Endothelial cell (in vitro differentiated cells): ENCODE measurements at regions not wholly inside any gene's neighbourhood (a gene's known extent, or its start where the extent isn't known, plus 50 kb on each side); places are given as distances from the start of the nearest gene placed in this dataset.

Source experiments
- DNase-seq: peaks from one replicate; pipeline ENCODE4 v3.0.0; 2021; ENCODE audit warnings: low spot score
- H3K27ac Mint-ChIP-seq: one replicate; pipeline ENCODE4 v1.8.0; 2021; ENCODE audit warnings: mixed read lengths, inconsistent platforms; ENCODE audit not compliant: unreplicated experiment
- H3K27me3 Mint-ChIP-seq: one replicate; pipeline ENCODE4 v1.8.0; 2021; ENCODE audit warnings: mild to moderate bottlenecking, moderate library complexity, mixed read lengths, inconsistent platforms; ENCODE audit not compliant: unreplicated experiment
- H3K36me3 Mint-ChIP-seq: one replicate; pipeline ENCODE4 v1.8.0; 2021; ENCODE audit warnings: mild to moderate bottlenecking, low read depth, mixed read lengths, inconsistent platforms; ENCODE audit not compliant: unreplicated experiment
- H3K4me1 Mint-ChIP-seq: one replicate; pipeline ENCODE4 v1.8.0; 2021; ENCODE audit warnings: mild to moderate bottlenecking, mixed read lengths, inconsistent platforms; ENCODE audit not compliant: unreplicated experiment
- H3K4me3 Mint-ChIP-seq: one replicate; pipeline ENCODE4 v1.8.0; 2021; ENCODE audit warnings: mild to moderate bottlenecking, mixed read lengths, inconsistent platforms; ENCODE audit not compliant: unreplicated experiment
- H3K9me3 Mint-ChIP-seq: one replicate; pipeline ENCODE4 v1.8.0; 2021; ENCODE audit warnings: mixed read lengths, inconsistent platforms; ENCODE audit not compliant: unreplicated experiment
- TF ChIP-seq, protein P1 (sequence below): fragments of 200-600 bp; sonication (generic); IDR thresholded peaks from one replicate; pipeline ENCODE4 v1.5.0; 2021; ENCODE audit warnings: antibody characterized with exemption; ENCODE audit not compliant: unreplicated experiment

DNA sequence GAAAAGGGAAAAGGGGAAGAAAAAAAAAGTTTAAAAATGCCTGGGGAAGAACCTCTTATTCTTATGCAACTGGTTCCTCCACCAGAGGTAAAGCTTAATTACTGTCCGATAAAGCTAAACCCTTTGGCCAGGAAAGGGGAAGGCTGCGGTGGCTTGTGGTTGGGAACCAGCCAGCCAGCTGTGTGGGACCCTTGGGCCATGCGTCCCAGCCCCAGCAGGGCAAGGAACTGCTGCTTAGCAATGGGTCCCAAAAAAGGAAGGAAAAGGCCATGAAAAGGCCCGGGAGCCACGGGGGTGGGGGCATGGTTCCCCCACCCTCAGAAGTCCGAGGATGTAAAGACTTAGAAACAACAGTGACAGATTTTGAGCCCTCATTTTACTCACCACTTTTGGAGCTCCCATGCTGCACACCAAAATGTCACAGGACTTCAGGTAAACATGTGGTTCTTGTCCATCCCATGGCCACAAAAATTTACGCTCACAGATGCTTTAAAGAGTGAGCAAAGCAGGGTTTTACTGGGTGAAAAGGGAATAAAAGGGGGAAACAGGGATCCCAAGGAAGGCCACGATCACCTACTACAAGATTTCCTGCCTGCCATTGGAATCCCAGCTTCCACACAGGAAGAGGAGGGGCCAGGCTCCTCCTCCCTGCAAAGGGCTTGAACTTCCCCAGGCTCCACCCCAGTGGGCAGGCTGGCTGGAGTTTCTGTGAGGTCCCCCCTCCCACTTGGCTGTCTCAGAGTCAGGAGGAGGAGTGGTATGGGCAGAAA is 1234.7 kb upstream of the GJE1 start:
- DNase-seq, result no peak
- H3K36me3 Mint-ChIP-seq, result no peaks in the 10 kb centered on the region
- H3K4me1 Mint-ChIP-seq, result no peaks in the 10 kb centered on the region

DNA sequence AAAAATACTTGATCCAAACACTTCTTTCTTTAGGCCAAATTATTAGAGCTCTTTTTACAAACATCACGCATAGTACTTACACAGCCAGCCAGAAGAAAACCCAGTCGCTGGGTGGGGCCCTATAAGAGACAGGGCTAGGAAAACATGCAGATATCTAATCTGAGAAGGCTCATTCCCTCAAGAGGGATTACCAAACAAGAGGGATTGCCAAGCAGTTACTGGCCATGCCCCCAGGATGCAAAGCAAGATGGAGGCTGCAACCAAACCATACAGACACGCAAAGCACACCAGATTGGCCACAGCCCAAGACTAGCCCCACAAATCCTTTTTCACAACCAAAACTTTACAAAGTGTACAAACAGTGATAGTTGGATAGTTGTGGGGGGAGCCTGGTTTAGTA is 1235.4 kb upstream of the GJE1 start:
- H3K4me3 Mint-ChIP-seq, result no peak overlapping the region
- H3K9me3 Mint-ChIP-seq, result peaks cover 9% of the 10 kb centered on the region
- TF ChIP-seq, protein P1, sequence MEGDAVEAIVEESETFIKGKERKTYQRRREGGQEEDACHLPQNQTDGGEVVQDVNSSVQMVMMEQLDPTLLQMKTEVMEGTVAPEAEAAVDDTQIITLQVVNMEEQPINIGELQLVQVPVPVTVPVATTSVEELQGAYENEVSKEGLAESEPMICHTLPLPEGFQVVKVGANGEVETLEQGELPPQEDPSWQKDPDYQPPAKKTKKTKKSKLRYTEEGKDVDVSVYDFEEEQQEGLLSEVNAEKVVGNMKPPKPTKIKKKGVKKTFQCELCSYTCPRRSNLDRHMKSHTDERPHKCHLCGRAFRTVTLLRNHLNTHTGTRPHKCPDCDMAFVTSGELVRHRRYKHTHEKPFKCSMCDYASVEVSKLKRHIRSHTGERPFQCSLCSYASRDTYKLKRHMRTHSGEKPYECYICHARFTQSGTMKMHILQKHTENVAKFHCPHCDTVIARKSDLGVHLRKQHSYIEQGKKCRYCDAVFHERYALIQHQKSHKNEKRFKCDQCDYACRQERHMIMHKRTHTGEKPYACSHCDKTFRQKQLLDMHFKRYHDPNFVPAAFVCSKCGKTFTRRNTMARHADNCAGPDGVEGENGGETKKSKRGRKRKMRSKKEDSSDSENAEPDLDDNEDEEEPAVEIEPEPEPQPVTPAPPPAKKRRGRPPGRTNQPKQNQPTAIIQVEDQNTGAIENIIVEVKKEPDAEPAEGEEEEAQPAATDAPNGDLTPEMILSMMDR, result no peak
- H3K27ac Mint-ChIP-seq, result no peak overlapping the region
- no peaks in the 10 kb centered on the region for H3K4me1 Mint-ChIP-seq
- DNase-seq, result no peak
- H3K36me3 Mint-ChIP-seq, result no peaks in the 10 kb centered on the region
- H3K27me3 Mint-ChIP-seq, result peaks cover 2% of the 10 kb centered on the region

More for the DNA sequence above, 1234.7 kb upstream of the GJE1 start:
- Mint-ChIP-seq H3K27ac (no peak overlapping the region), H3K9me3 (peaks cover 9% of the 10 kb centered on the region), H3K27me3 (peaks cover 2% of the 10 kb centered on the region), H3K4me3 (no peak overlapping the region)
- TF ChIP-seq, protein P1, result no peak

DNA sequence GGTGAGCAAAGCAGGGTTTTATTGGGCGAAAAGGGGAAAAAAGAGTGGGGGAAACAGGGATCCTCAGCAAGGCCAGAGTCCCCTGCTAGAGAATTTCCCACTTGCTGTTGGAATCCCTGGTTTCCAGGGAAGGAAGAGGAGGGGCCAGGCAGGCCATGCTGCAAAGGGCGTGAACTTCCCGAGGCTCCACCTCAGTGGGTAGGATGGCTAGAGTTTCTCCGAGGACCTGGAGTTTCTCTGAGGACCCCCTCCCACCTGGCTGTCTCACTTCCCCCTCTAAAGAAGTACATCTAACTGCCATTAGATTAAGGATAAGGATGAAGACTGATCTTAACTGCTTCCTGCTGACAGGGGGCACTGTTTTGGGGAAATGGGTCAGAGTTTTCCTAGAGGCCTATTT is 1239.3 kb upstream of the GJE1 start:
- H3K4me3 Mint-ChIP-seq, result no peak overlapping the region
- no peaks in the 10 kb centered on the region for H3K4me1 Mint-ChIP-seq
- H3K36me3 Mint-ChIP-seq, result no peaks in the 10 kb centered on the region
- no peak overlapping the region for H3K27ac Mint-ChIP-seq
- H3K9me3 Mint-ChIP-seq, result peaks cover 9% of the 10 kb centered on the region
- no peak for DNase-seq
- H3K27me3 Mint-ChIP-seq, result no peaks in the 10 kb centered on the region
- TF ChIP-seq, protein P1, result no peak

DNA sequence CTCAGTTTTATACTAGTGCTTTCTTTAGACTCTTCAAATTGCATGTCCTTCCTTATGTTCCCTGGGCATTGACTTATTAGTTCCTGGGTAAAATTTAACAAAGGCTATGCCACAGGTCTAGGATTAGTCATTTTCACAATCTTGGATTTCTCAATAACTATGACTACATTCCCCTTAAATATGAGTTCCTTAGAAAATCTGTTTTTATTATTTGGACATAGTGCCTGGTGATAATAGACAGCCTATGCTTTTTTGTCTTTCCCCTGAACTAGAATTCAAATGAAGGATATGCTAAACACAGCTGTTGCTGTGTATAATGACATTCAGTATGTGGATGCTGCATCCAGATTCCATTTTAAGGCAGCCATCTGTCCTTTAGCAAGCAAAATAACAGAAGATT is 1252.8 kb upstream of the GJE1 start:
- H3K36me3 Mint-ChIP-seq, result no peaks in the 10 kb centered on the region
- no peak for DNase-seq
- H3K9me3 Mint-ChIP-seq, result no peaks in the 10 kb centered on the region
- H3K4me3 Mint-ChIP-seq, result no peak overlapping the region
- H3K4me1 Mint-ChIP-seq, result no peaks in the 10 kb centered on the region
- no peaks in the 10 kb centered on the region for H3K27me3 Mint-ChIP-seq
- no peak overlapping the region for H3K27ac Mint-ChIP-seq
- TF ChIP-seq, protein P1, result no peak

DNA sequence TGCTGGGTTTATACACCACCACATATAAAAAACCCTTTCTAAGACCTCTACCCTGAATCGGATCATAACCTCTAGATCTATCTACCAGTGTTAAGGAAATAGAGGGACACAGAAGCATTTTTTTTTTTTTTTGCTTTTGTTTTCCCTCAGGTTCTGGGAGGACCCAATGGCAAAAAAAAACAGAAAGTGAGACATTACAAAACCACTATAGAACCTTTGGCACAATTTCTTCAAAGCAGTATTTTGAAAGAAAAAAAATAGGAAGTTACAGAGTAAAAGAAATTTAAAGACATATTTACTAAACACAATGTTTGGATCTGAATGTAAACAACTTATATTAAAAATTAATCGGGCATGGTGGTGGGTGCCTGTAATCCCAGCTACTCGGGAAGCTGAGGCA is 1258.7 kb upstream of the GJE1 start:
- no peaks in the 10 kb centered on the region for H3K4me1 Mint-ChIP-seq
- H3K4me3 Mint-ChIP-seq, result no peak overlapping the region
- H3K9me3 Mint-ChIP-seq, result no peaks in the 10 kb centered on the region
- TF ChIP-seq, protein P1, result no peak
- H3K27me3 Mint-ChIP-seq, result no peaks in the 10 kb centered on the region
- H3K27ac Mint-ChIP-seq, result no peak overlapping the region
- H3K36me3 Mint-ChIP-seq, result no peaks in the 10 kb centered on the region
- no peak for DNase-seq
